GM18499 (cell line): ENCODE measurements at regions not wholly inside any gene's neighbourhood (a gene's known extent, or its start where the extent isn't known, plus 50 kb on each side); places are given as distances from the start of the nearest gene placed in this dataset.

Experiments used
- ATAC-seq: cut with Tn5 transposase; IDR thresholded peaks from one replicate; pipeline ENCODE4 v1.9.1; 2021; ENCODE audit warnings: moderate number of reproducible peaks; ENCODE audit not compliant: insufficient read depth, unreplicated experiment

DNA sequence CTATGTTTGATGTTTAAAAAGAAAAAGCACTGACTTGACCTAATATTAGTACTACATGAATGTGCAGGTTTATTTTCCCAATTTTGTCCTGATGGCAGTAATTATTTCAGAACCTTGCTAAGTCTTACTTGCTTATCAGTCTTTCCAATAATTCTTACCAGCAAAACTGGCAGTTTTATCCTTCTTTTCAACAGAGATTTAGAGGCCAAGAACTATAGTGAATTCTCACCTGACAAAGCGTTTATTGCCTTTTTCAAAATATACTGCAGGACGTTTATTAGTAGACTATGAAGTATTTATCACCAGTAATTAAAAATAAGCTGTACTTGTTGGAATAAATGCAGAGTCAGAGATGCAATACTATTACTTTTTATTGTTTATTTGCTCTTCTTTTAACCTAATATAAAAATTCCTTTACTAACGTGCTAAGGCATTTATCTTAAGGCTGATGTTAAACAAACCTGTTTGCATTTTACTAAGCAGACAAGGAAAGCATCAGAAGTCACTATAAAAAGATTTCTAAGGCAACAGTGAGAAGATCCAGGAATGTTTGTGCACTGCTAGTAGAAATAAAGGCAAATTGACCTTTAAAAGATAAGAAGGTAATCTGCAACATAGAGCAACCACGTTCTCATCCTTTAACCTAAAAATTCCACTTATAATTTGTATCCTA is 80.3 kb upstream of the NOCT start:
- no peak for ATAC-seq

DNA sequence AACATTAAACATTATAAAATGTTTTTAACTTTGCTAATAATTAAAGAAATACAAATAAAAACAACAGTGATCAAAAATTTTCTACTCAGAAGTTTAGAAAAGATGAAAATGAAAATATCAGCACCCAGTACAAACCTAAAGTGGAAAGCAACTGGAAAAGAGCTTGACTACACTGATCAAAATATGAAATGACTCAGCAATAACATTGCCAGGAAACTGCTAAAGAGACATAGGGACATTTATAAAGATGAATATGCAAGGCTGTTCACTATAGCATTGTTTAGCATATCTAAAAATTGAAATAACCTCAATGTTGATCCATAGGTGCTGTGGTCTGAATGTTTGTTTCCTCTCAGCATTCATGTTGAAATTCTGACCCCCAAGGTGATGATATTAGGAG is 88.5 kb upstream of the NOCT start:
- ATAC-seq: no peak

DNA sequence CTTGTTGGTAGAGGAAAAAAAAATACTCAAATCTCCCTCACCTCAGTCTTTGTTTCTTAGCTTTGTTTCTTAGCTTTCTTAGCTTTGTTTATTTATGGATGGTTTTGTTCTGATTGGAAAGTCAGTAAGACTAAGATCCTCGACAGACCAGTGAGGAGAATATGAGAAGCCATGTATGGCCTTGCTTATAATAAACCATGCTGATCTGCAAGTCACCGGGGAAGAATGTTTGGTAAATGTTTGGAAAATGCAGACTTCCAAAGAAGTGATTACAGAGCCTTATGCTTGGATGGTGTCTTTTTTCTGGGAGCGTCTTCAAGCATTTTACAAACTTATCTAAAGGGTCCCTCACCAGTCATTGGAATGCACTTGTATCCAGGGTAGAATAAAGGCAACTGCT is 90.1 kb upstream of the NOCT start:
- ATAC-seq: no peak

DNA sequence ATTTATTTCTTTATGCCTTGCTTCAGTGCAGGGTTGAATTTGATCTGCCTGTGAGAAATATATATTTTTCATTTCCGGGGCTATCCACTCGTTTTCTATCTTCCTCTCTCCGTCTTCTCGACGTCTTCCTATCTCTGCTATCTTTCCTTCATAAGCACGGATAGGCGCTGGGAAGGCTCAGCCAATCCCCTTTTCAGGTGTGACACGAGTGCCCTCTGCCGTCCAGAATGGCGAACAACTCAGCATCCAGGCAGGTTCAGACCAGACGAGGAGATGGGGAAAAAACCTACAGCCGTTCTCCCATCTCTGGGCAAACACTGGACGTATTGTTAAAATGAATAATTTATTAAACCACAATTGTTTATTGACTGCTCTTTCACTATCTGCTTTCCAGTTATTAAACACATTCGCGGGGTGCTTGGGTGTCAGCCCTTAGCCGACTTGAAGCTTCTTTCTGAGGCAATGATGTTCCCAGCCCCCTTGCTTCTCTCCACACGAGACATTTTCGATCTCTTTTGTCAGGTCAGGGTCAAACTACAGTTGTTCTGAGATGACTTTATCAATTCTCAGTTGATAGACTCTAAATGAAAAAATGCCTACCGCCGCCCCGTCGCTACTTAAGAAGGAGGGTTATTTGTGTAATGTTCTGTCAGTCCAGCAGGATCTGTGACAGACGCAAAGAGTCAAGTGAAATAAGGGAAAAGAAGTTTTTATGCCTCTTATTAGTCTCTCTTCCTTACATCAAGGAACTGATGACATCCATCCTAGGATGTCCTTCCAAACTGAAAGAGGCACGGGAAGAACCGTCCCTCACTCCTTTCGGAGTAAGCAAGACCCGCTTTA is 96.3 kb upstream of the NOCT start:
- ATAC-seq: no peak

DNA sequence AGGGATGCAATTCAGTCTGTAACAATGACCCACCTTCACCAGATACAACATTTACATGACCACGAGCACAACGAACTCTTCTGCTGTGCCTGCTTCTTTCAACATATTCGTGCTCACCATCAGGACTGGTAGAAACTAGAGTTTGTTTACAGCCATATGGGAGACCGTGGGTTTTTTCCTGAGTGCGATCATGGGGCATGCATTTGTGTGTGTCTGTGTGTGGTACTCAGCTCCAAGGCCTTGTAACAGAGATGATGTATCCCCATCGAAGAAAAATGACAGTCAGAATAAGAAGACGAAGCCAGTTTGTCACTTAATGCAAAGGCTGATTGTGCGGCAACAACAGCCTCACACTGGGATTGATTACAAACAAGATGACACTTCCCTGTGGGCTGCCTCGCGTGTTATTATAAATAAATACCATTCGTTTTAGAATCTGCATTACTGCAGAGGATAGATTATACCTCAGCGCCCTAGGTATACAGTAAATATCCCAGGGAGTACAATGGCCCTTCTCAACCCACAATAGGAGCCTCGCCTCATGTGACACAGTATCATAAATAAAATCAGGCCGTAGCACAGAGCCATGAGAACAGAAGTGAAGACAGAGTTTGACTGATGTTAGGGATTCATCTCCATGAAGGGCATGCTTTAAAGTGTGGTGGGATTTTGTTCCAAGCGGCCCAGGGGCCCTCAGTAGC is 97.3 kb upstream of the NOCT start:
- ATAC-seq: no peak

DNA sequence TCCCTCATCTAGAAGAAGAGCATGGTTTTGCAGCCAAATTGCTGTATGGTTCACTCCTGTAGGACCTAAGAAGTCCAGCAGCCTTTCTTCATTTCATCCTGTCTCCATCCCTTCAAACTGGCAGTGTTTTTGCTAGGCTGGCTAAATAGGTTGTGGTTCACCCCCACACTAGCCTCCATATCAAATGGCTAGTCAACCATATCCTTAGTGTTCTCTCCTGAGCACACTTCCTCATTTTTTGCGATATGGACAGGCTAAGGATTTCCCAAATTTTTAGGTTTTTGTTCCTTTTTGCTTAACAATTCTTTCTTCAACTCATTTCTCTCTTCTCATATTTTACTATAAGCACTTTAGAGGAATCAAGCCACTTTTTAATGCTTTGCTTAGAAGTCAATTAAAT is 98.8 kb upstream of the NOCT start:
- ATAC-seq: no peak

DNA sequence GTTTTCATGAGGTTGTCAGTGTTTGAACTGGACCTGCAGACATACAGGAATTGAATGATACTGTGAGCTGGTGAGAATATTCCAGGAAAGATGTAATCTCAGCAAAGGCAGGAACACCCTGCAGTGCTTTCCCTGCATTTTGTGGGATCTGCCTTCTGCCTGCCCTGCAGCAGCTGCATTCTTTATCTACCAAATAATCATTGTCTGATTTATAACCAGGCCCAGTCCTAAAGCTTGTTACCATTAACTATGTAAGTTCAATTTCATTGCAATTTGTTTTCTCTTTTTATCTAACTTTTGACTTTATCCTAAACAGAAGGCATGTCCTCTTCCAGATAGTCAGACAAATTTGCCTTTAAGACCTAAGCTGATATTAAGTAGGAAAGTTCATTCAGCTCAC is 99.8 kb upstream of the NOCT start:
- ATAC-seq: no peak

DNA sequence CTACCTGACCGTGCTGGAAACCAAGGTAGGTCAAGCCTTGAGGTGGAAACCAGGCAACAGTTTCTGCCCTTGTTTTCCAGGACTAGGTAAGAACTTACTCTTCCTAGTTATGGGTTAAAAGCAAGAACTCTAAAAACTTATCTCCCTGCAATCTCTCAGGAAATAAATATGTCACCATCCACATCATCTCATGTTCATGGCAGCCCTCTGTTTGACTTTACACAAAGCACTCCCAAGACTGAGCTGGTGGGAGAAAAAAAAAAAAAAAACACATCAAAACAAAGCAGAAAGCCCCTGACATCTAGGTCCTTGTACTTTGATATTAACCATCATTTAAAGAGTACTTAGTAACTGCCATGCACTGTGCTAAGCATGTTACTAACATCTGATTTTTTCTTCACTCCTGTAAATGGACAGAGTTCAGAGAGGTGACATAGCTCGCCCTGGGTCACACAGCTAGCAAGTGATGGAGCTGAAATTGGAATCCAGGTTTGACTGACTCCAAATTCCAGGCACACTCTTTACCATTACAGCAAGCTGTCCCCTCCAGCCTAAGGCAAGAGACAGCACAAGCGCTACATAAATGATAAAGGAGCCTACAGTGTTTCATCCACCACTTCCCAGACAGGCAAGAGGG is 102.8 kb upstream of the NOCT start:
- no peak for ATAC-seq

DNA sequence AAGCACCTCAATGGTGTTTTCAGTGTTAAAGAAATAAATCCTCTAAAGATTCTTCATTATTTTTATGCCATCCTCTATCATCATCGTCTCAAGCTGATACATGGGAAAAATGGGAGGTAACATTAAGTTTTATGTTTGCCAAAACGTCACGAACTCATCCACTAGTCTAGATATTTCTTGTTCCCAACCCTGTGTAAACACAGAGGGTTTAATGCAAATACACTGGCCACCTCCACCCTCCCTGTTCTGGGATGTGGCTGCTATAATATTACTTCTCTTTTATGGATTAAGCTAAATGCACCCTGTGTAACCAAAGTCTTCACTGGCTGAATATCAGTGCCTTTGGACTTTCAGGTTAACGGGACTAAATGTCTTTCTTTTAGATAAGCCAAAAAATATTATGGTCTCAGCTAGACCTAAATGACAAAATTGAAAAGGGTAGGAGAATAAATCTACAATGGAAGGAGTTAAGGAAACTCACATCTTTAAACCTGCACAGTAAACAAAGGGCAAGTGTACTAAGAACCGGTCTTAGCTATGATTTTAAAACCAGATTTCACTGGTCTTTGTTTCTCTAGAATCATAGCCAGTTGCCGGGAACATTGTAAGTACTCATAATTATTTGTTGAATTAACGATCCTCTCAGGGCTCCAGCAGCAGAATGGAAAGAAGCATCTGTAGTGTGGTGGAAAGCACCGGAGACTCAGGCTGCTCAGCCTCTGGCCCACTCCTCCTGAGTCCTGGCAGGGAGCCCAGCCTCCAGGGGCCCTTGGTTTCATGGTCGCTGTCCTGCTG is 103.5 kb upstream of the NOCT start:
- no peak for ATAC-seq

DNA sequence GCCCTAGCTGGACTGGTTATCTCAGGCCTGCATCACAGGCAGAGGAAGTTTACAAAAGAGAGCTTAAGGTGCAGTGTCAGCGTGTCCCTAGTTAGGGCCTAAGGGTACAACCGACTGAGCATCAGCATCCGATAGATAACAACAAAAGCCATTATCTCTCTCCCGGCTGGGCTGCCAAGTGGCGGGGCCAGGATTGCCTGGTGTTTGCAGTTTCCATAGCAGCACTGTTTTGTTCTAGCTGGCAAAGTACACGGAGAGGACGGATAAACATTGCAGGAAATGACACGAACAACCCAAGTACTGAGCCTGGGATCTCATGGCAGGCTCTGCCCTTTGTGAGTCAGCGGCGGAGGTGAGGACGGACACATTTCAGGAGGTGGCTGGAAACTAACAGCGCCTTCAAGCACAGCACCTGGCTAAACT is 104.7 kb upstream of the NOCT start:
- no peak for ATAC-seq

DNA sequence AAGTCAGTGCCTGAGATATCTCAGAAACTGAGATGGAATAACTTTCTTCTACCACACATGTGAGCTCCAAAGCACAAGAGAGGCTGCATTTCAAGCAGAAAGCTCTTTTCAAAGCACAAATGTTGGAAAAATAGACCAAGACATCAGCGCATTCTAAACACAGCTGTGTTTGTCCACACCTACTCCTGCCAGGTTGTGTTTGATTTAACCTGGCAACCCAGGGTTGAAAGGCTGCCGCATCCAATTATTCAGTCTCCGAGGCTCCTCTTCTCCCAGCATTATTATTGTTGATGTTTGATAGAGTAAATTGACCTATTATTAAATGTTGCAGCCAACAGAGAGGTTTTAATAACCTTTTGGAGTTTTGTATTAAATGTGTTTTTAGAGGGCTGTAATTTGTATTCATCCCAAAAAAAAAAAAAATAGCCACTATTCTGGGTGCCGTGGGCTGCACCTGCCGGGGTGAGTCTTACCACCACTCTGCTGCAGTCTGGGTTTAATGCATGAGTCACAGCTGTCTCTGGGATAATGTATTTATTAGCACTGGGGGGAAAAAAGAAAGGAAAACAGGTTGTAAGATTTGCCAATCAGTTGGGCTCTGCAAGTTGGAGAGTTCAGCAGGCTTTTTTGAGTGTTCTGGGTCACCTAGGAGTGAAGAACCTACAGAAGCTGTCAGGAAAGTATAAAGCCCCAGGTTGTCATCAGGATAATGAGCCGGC is 105.2 kb upstream of the NOCT start:
- ATAC-seq: no peak

DNA sequence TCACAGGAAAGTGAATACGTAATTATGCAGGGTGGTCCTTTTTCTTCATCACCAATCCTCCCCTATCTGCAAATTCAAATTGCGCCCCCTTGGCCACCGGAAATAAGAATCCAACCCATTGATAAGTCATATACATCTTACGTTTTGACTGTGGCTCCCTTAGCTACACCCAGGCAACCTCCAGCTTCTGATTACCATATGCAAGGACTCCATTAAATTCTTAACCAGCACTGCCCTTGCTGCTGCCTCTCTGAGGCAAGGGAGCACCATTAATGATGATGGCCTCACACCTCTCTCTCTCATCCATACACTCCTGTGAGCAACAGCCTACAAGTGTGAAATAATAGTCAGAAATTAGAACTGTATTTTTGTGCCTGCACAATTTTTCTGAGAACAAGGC is 106.0 kb upstream of the NOCT start:
- ATAC-seq: no peak

DNA sequence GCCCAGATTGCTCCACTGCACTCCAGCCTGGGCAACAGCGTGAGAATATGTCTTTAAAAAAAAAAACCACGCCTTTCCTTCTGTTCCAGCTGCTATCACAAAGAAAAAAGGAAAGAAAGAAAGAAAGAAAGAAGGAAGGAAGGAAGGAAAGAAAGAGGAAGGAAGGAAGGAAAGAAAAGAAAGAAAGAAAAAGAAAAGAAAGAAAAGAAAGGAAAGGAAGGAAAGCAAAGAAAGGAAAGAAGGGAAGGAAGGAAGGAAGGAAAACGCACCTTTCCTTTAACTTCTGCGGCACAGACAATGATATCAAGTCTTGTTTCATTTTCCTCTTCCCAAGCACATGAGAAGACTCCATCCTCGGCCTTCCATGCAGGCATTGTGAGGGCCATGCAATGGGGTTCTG is 107.4 kb upstream of the NOCT start:
- no peak for ATAC-seq

DNA sequence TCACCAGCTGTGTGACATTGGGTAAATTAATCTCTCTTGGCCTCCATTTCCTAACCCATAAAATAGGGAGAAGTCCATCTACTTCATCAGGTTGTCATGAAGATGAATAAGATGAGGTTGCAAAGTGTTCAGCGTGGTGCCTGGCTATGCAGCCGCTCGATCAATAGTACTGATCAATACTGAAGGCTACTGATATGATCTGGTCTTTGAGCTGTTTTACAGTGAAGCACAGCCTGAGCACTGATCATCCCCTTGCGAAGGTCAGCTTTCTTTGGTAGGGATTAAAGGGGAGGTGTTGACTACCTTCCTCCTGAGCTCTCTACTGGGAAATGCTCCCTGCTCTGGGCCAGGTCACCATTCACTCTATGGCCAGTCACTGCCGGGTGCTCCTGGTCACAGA is 108.4 kb upstream of the NOCT start:
- ATAC-seq: no peak

DNA sequence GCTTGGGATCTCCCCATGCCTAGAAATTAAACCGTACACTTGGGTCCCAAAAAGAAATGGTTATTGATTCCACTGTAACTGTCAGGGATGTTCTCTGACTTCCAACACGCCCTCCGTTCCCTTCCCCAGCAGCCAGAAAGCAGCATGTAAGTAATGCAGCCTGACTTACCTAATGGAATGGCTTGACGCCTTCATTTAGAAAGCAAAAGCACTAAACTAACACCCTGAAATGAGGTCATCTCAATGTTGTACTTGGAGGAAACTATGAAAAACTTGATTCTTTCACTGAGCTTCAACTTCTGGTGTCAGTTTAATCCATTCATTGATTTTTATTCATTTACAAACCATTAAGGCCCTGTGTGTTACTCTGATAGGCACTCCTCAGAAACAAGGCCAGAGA is 110.8 kb upstream of the NOCT start:
- no peak for ATAC-seq

DNA sequence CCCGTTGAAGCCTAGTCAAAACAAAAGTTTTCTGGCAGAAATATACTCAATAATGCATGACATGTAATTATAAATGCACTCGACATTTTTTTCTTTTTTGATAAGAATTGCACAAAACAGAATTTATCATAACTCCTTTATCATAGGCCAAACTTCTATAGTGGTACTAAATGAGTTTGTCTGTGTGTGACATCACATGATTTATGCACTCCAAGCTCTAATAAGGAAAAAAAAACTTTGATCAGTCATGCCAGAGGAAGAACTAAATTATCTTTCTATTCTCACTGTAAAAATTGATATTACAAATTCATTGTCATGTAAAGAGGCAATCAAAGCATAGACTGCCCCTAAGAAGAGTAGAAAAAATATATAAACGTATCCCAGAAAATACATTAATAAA is 112.4 kb upstream of the NOCT start:
- ATAC-seq: no peak

DNA sequence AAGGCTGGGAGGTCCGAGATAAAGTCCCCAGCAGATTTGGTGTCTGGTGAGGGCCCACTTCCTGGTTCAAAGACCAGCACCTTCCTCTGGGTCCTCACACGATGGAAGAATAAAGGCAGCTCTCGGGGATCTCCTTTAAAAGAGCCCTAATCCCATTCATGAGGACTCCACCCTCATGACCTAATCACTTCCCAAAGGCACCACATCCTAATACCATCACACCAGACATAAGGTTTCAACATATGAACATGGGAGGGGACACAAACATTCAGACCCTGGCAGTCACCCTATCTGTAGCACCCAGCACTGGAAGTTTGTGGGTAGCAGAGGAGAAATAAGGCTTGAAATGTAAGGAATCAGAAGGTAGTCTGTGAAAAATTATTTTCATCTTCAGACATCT is 112.9 kb upstream of the NOCT start:
- no peak for ATAC-seq

DNA sequence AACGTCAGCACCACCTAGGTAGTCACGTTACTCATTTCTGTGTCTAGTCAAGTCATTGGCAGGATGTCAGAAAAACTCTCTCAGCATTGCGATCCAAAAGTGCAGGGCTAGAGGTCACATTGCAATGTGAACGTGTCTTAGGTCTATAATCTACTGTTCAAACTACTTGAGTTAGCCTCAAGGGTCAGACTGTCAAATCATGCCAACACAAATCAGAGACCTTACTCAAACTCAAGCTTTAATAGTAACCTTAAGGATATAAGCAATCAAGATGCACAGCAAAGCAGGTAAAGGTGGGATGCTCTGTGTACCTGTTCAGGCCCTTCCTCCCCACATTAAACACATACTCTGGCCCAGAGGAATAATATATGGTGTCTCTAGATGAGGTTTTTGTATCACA is 114.4 kb upstream of the NOCT start:
- no peak for ATAC-seq

DNA sequence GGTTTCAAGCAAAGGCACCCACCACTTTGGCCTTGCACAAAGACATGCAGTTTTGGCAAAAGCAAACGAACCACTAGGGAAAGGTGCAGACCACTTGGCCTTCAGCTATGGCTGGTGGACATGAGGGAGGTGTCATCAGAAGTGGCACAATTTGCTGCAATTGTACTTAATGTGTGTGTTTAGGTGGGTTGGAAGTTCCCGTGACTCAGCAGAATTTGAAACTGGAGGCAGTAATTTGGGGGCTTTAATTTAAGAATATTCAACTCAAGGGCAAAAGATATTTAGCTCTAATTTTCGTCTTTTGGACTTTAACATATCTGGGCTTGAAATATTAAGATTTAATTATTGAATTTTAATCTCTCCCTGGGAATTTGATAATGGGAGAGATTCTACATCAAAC is 115.6 kb upstream of the NOCT start:
- ATAC-seq: no peak

DNA sequence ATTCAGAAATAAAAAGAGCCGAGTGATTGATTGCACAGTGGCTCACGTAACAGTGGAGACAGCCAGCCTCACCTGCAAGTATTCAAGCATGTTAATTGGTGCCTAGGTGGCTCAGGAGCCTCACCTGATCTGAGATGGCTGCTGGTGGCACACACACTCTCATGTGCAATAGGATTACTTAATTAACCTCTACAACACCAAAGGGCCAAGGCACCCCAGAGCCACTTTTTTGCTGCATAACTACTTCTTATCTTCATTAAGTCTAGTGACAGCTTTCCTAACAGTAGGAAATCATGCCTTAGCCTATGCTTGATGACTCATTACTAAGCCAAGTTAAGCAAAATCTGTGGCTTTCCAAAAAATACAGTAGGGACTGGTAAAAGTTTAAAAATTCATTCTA is 117.3 kb upstream of the NOCT start:
- ATAC-seq: no peak
